ENCODE measurements at regions not wholly inside any gene's neighbourhood (a gene's known extent, or its start where the extent isn't known, plus 50 kb on each side); places are given as distances from the start of the nearest gene placed in this dataset.

DNA sequence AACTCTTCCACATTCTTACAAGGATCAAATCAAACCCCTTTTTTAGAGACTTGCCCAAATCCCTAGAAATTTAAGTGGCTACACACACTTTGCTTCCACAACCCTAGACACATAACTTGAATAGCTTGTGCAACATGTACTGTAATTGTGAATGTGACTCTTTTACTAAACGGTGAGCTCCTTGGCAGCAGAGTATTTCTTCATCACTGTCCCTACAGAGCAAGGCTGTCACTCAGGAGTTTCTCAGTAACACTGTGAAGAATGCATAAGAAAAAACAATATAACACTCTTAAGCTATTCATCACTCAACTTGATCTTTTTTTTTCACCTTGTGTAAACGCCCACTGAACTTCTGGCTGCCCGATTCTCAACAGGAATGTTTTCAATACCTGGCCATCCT lies 53.8 kb upstream of the ADAMTS18 start:
- Histone ChIP-seq H3K4me2 (ENCODE audit: unreplicated experiment) (no peak overlapping the region), H3K4me1 (ENCODE audit: insufficient read depth) (no peaks in the 10 kb centered on the region), H3K9ac (no peak overlapping the region), H3K79me2 (ENCODE audit: insufficient read depth) (no peaks in the 10 kb centered on the region), H3K4me3 (no peak overlapping the region), H3K36me3 (ENCODE audit: low read depth) (no peaks in the 10 kb centered on the region), H4K20me1 (ENCODE audit: insufficient read depth) (no peaks in the 10 kb centered on the region), H3K27me3 (replicated peaks; ENCODE audit: insufficient read depth) (no peaks in the 10 kb centered on the region), H3K9me3 (ENCODE audit: low read depth) (no peaks in the 10 kb centered on the region), H3F3A (ENCODE audit: insufficient read depth) (no peaks in the 10 kb centered on the region), H3K27ac (no peak overlapping the region), H2AFZ (no peak overlapping the region), H3K9me2 (ENCODE audit: insufficient read depth) (no peaks in the 10 kb centered on the region)
- 40 to 65% methylated on average over 3 of the region's 3 CpGs for WGBS, 2 experiments (ENCODE audit: low coverage in 1 of 2, low lambda C conversion rate in 2 of 2, missing lambda C conversion rate in 2 of 2)
- in situ Hi-C loops (cut with MboI) = no loop called here
- TF ChIP-seq EZH2 (IDR thresholded peaks at IDR 0.05; ENCODE audit: insufficient read depth, poor library complexity, severe bottlenecking) (no peak), EZH2phosphoT487 (IDR thresholded peaks at IDR 0.05; ENCODE audit: insufficient read depth, low read depth) (no peak)
- no peak for DNase-seq

GRCh38 chr16:77491091-77491490 lies 56.3 kb upstream of the ADAMTS18 start:
- WGBS, 2 experiments (ENCODE audit: low coverage in 1 of 2, low lambda C conversion rate in 2 of 2, missing lambda C conversion rate in 2 of 2) = 76 to 79% methylated on average over 5 of the region's 5 CpGs
- Histone ChIP-seq H3K9ac (no peak overlapping the region), H3K9me3 (ENCODE audit: low read depth) (no peaks in the 10 kb centered on the region), H3K36me3 (ENCODE audit: low read depth) (no peaks in the 10 kb centered on the region), H3K4me2 (ENCODE audit: unreplicated experiment) (no peak overlapping the region), H3K4me1 (ENCODE audit: insufficient read depth) (no peaks in the 10 kb centered on the region), H3K9me2 (ENCODE audit: insufficient read depth) (no peaks in the 10 kb centered on the region), H3K27me3 (replicated peaks; ENCODE audit: insufficient read depth) (no peaks in the 10 kb centered on the region), H3K79me2 (ENCODE audit: insufficient read depth) (no peaks in the 10 kb centered on the region), H3K27ac (no peak overlapping the region), H3F3A (ENCODE audit: insufficient read depth) (no peaks in the 10 kb centered on the region), H4K20me1 (ENCODE audit: insufficient read depth) (no peaks in the 10 kb centered on the region), H3K4me3 (no peak overlapping the region), H2AFZ (no peak overlapping the region)
- DNase-seq = no peak
- TF ChIP-seq EZH2 (IDR thresholded peaks at IDR 0.05; ENCODE audit: insufficient read depth, poor library complexity, severe bottlenecking) (no peak), EZH2phosphoT487 (IDR thresholded peaks at IDR 0.05; ENCODE audit: insufficient read depth, low read depth) (no peak)
- in situ Hi-C loops (cut with MboI) = no loop called here

GRCh38 chr16:77496934-77497333 lies 62.1 kb upstream of the ADAMTS18 start:
- no peaks in the 10 kb centered on the region for H3K79me2 ChIP-seq (ENCODE audit: insufficient read depth)
- no peak overlapping the region for H3K27ac ChIP-seq
- H2AFZ ChIP-seq = no peak overlapping the region
- no peaks in the 10 kb centered on the region; the same call in none of the 2 replicates for H3K27me3 ChIP-seq (replicated peaks; ENCODE audit: insufficient read depth)
- no peak overlapping the region for H3K4me2 ChIP-seq (ENCODE audit: unreplicated experiment)
- H3K4me3 ChIP-seq = no peak overlapping the region
- no peaks in the 10 kb centered on the region for H3K9me3 ChIP-seq (ENCODE audit: low read depth)
- H3K9me2 ChIP-seq (ENCODE audit: insufficient read depth) = no peaks in the 10 kb centered on the region
- no peak overlapping the region for H3K9ac ChIP-seq
- in situ Hi-C loops (cut with MboI) = no loop called here
- 0 out of 2 replicates have a peak, but pooled peaks cover 3% of the 10 kb centered on the region for H3K4me1 ChIP-seq (ENCODE audit: insufficient read depth)
- 24 to 52% methylated on average over 2 of the region's 2 CpGs for WGBS, 2 experiments (ENCODE audit: low coverage in 1 of 2, low lambda C conversion rate in 2 of 2, missing lambda C conversion rate in 2 of 2)
- no peaks in the 10 kb centered on the region for H3K36me3 ChIP-seq (ENCODE audit: low read depth)
- no peaks in the 10 kb centered on the region for H3F3A ChIP-seq (ENCODE audit: insufficient read depth)
- peak; percentile 1 for DNase-seq
- TF ChIP-seq EZH2phosphoT487 (IDR thresholded peaks at IDR 0.05; ENCODE audit: insufficient read depth, low read depth) (no peak), EZH2 (IDR thresholded peaks at IDR 0.05; ENCODE audit: insufficient read depth, poor library complexity, severe bottlenecking) (no peak)
- no peaks in the 10 kb centered on the region for H4K20me1 ChIP-seq (ENCODE audit: insufficient read depth)

GRCh38 chr16:77499373-77500285 lies 64.8 kb upstream of the ADAMTS18 start:
- Histone ChIP-seq H3K4me1 (ENCODE audit: insufficient read depth) (0 out of 2 replicates have a peak, but pooled peaks cover 3% of the 10 kb centered on the region), H2AFZ (no peak overlapping the region), H3K9me3 (ENCODE audit: low read depth) (no peaks in the 10 kb centered on the region), H3K79me2 (ENCODE audit: insufficient read depth) (no peaks in the 10 kb centered on the region), H3K4me2 (ENCODE audit: unreplicated experiment) (no peak overlapping the region), H3K27ac (no peak overlapping the region), H3K27me3 (replicated peaks; ENCODE audit: insufficient read depth) (no peaks in the 10 kb centered on the region; the same call in none of the 2 replicates), H4K20me1 (ENCODE audit: insufficient read depth) (no peaks in the 10 kb centered on the region), H3K4me3 (no peak overlapping the region), H3K36me3 (ENCODE audit: low read depth) (no peaks in the 10 kb centered on the region), H3K9ac (no peak overlapping the region), H3F3A (ENCODE audit: insufficient read depth) (no peaks in the 10 kb centered on the region), H3K9me2 (ENCODE audit: insufficient read depth) (no peaks in the 10 kb centered on the region)
- TF ChIP-seq EZH2phosphoT487 (IDR thresholded peaks at IDR 0.05; ENCODE audit: insufficient read depth, low read depth) = no peak
- no peak for TF ChIP-seq EZH2 (IDR thresholded peaks at IDR 0.05; ENCODE audit: insufficient read depth, poor library complexity, severe bottlenecking)
- in situ Hi-C loops (cut with MboI) = no loop called here
- 21 to 22% methylated on average over 12 of the region's 12 CpGs for WGBS, 2 experiments (ENCODE audit: low coverage in 1 of 2, low lambda C conversion rate in 2 of 2, missing lambda C conversion rate in 2 of 2)
- DNase-seq = peak; percentile 68

All from GM23248 (cell line).